Bronchial epithelial cell (primary cell): ENCODE measurements at regions not wholly inside any gene's neighbourhood (a gene's known extent, or its start where the extent isn't known, plus 50 kb on each side); places are given as distances from the start of the nearest gene placed in this dataset.

Source experiments
- DNase-seq: peaks from one replicate; pipeline ENCODE4 v3.0.0-alpha.2; 2010; ENCODE audit warnings: low read depth
- FAIRE-seq: peaks from 2 replicates; lab custom pipeline; 2011; peaks lifted over from hg19 to GRCh38; lab: Jason Lieb, UNC
- H3K27me3 ChIP-seq: 2 replicates; pipeline ENCODE4 v1.5.1; 2011; ENCODE audit warnings: low read length; ENCODE audit not compliant: control insufficient read depth, insufficient read depth
- H3K36me3 ChIP-seq: 2 replicates; pipeline ENCODE4 v1.5.1; 2011; ENCODE audit warnings: low read length; ENCODE audit not compliant: control insufficient read depth, insufficient read depth
- H3K4me3 ChIP-seq: 2 replicates; pipeline ENCODE4 v1.5.1; 2011; ENCODE audit warnings: mild to moderate bottlenecking, low read depth, low read length, control low read depth
- CTCF ChIP-seq: IDR thresholded peaks from 2 replicates; pipeline ENCODE4 v1.5.1; 2011; ENCODE audit warnings: mild to moderate bottlenecking, moderate library complexity, low read length, control low read depth, inconsistent platforms; ENCODE audit not compliant: insufficient read depth, severe bottlenecking

GRCh38 chr21:32189688-32190483 lies 89.0 kb downstream of the MIS18A start:
- FAIRE-seq (no peak), DNase-seq (no peak)
- H3K36me3 ChIP-seq, result no peaks in the 10 kb centered on the region
- TF ChIP-seq CTCF, result no peak
- no peak overlapping the region for H3K4me3 ChIP-seq
- no peaks in the 10 kb centered on the region for H3K27me3 ChIP-seq

- FAIRE-seq, result no peak
Observed at GRCh38 chr21:32186804-32187203, 92.0 kb downstream of the MIS18A start.

GRCh38 chr21:32185726-32186125 lies 93.1 kb downstream of the MIS18A start:
- no peak overlapping the region for H3K4me3 ChIP-seq
- no peak for TF ChIP-seq CTCF
- H3K36me3 ChIP-seq, result no peaks in the 10 kb centered on the region
- DNase-seq (no peak), FAIRE-seq (no peak)
- no peaks in the 10 kb centered on the region for H3K27me3 ChIP-seq

More at GRCh38 chr21:32186804-32187203, 92.0 kb downstream of the MIS18A start:
- H3K4me3 ChIP-seq, result no peak overlapping the region
- no peak for TF ChIP-seq CTCF
- no peaks in the 10 kb centered on the region for H3K27me3 ChIP-seq
- H3K36me3 ChIP-seq, result no peaks in the 10 kb centered on the region
- no peak for DNase-seq

GRCh38 chr21:32185103-32185502 lies 93.7 kb downstream of the MIS18A start:
- Histone ChIP-seq H3K36me3 (no peaks in the 10 kb centered on the region), H3K27me3 (no peaks in the 10 kb centered on the region), H3K4me3 (no peak overlapping the region)
- FAIRE-seq, result no peak
- no peak for DNase-seq
- TF ChIP-seq CTCF, result no peak

- Histone ChIP-seq H3K4me3 (no peak overlapping the region), H3K36me3 (no peaks in the 10 kb centered on the region), H3K27me3 (no peaks in the 10 kb centered on the region)
- DNase-seq (no peak), FAIRE-seq (no peak)
- TF ChIP-seq CTCF, result no peak
Observed at GRCh38 chr21:32184485-32184884, 94.4 kb downstream of the MIS18A start.

GRCh38 chr21:32184065-32184464 lies 94.8 kb downstream of the MIS18A start:
- no peaks in the 10 kb centered on the region for H3K27me3 ChIP-seq
- H3K4me3 ChIP-seq, result no peak overlapping the region
- no peak for DNase-seq
- no peak for TF ChIP-seq CTCF
- FAIRE-seq, result no peak
- H3K36me3 ChIP-seq, result no peaks in the 10 kb centered on the region
